GM10266 (cell line): ENCODE measurements at regions not wholly inside any gene's neighbourhood (a gene's known extent, or its start where the extent isn't known, plus 50 kb on each side); places are given as distances from the start of the nearest gene placed in this dataset.

Source experiments
- DNase-seq: peaks from one replicate; pipeline ENCODE4 v3.0.0; 2012; ENCODE audit errors: extremely low spot score
- CTCF ChIP-seq: IDR thresholded peaks from 2 replicates; pipeline ENCODE4 v1.5.1; 2012; ENCODE audit warnings: mild to moderate bottlenecking, low read depth; ENCODE audit not compliant: control insufficient read depth, insufficient read depth; ENCODE audit errors: missing control alignments

- TF ChIP-seq CTCF = no peak
- DNase-seq = no peak
These were observed 81.4 kb upstream of the PIK3R1 start for GRCh38 chr5:68134033-68134668.

DNA sequence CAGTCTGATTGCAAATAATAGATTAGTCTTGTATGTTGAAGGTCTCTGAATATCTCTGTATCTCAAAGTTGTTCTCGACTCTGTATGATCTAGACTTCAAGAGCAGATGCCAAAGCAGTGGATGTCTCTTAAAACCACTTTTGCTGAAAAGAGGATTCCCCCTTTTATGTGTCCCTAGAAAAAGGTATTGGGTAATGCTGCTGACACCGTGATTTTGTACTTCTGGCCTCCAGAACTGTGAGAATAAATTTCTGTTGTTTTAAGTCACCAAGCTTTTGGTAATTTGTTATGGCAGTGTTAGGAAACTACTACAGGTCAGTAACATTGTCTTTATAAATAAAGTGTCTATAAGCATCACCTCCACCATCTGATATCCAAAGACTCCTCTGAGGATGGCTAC, 85.3 kb upstream of the PIK3R1 start:
- no peak for TF ChIP-seq CTCF
- no peak for DNase-seq

DNA sequence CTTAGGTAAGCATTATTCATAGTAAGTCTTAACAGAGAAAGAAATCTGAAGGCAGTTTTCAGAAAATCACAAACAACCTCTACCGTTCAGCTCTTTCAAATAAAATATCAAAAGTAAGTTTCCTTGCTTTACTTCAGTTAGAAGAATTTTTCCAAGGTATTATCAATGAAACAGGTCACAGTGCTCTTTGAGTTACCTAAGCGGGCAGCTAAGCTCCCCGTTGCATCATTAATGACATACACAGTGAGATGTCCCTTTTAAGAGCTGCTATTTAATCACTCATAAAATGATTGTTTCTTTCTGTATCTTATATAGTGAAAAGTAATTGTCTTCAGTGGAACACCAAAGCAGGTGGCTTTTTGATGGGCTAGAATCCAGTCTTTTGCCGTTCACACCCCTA, 86.2 kb upstream of the PIK3R1 start:
- TF ChIP-seq CTCF = no peak

GRCh38 chr5:68126886-68127285, 88.7 kb upstream of the PIK3R1 start:
- no peak for TF ChIP-seq CTCF
- no peak for DNase-seq

More for the DNA sequence above, 86.2 kb upstream of the PIK3R1 start:
- DNase-seq = no peak

GRCh38 chr5:68122439-68123328, 92.9 kb upstream of the PIK3R1 start:
- no peak for TF ChIP-seq CTCF
- no peak for DNase-seq

DNA sequence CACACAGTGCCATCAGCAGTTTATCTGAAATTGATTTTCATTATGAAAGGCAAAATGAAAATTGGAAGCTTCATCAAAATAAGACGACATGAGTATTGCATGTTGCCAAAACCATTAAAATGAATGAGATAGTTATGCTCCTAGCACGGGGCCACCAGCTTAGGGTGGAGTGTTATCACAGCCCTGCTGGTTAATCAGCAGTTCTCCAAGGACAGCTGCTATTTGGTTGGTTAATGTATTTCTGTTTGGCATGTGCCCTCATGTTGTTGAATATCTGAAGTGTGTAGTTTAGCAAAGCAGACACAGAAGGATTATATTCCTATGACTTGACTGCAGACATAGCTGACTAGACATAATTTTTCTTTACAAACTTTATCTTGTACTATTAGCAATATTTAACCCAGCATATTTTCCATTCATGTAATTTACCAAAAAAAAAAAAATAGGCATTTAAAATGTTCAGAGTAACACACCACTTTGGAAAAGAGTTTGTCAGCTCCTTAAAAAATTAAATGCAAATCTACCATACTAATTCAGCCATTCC, 98.6 kb upstream of the PIK3R1 start:
- DNase-seq = no peak
- TF ChIP-seq CTCF = no peak

GRCh38 chr5:68116408-68116807, 99.1 kb upstream of the PIK3R1 start:
- DNase-seq = no peak

More at GRCh38 chr5:68116408-68116807, 99.1 kb upstream of the PIK3R1 start:
- no peak for TF ChIP-seq CTCF
